GM18907 (cell line): ENCODE measurements at regions not wholly inside any gene's neighbourhood (a gene's known extent, or its start where the extent isn't known, plus 50 kb on each side); places are given as distances from the start of the nearest gene placed in this dataset.
"Not testable (repeated sequence)": the region's sequence is repeated elsewhere in the genome, so short reads cannot be mapped to it uniquely, and the experiment has no call there.

ENCODE experiments used
- ATAC-seq: cut with Tn5 transposase; IDR thresholded peaks from one replicate; pipeline ENCODE4 v1.9.1; 2021; ENCODE audit warnings: mild to moderate bottlenecking, moderate library complexity; ENCODE audit not compliant: unreplicated experiment

DNA sequence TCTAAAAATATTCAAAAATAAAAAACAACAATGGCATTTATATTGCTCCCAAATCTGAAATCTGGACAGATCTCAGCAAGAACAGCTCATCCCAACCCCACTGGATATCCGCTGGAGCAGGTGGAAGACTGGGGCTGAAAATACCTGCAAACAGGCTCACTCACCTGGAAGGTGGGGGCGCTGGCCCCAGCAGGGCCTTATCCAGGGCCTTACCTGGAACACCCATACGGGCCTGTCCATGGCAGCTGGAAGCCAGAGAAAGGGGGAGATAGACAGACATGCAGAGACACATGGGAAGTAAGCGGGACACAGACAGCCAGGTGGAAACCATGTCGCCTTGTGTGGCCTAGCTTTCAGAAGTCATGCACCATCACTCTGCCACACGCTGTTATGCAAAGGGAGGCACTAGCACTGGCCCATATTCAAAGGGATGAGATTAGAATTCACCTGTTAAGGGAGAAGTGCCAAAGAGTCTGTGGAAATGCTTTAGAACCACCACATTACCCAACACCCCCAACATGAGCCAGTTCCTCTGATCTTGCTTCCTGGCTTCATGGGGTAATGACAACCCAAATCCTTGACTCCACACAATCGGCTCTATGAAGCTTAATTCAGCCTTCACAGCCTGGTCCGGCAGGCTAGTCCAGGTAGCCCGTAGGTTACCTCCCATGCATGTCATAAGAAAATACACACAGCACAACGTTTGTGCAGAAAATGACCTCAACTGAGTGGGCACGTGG, 99.0 kb upstream of the CDYL start:
- no peak for ATAC-seq

DNA sequence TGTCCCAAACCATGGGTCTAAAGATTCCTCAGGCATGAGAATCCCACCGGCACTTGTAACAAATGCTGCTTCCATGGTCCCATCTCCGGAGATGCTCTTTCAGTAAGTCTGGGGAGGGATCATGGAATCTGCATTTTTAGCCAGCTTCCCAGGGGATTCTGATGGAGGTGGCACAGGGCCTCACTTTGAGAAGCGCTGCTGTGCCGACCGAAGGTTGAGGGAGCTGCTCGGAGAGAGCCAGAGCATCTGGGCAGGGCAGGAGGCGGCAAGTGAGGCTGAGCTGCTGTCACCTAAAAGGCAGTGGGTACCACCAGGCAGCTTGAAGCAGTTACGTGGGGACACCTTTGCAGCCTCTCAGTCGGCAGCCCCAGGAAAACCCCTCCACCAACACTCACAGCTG, 100.2 kb upstream of the CDYL start:
- no peak for ATAC-seq

DNA sequence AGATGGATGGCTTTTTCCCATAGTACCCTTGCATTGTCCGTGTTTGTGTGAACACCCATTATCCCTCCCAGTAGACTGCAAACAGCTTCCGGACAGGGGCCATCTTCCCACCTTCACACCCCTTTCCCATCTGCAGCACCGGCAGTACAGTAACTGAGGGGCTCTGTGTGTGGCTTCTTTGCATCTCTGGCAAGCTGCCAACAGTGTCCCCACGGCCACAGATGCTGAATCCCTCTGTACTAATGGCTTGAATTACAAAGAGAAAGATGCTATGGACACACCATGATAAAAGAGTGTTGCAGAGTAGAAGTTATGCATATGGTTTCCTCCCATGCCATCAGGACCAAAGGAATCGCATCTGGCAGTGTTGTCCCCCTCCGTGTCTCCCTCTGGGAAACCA, 101.1 kb upstream of the CDYL start:
- ATAC-seq = no peak

DNA sequence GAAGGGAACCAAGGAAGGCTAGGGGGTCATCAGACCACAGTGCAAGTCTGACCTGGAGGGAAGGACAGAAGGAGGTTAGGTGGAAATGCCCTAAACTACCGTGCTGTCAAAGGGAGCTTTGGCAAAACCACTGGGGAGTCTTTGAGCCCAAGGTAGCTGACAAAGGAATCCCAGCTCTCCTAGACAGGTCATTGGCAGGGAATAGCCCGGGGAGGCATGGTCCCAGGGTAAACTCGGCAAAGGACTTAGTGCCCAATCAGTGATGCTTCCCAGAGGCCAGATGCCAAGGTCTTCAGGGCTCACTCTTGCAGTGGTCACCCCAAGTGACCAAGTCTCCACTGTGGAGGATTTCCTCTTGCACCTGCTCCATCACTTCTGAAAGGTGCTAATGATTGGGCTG, 102.3 kb upstream of the CDYL start:
- ATAC-seq = no peak

DNA sequence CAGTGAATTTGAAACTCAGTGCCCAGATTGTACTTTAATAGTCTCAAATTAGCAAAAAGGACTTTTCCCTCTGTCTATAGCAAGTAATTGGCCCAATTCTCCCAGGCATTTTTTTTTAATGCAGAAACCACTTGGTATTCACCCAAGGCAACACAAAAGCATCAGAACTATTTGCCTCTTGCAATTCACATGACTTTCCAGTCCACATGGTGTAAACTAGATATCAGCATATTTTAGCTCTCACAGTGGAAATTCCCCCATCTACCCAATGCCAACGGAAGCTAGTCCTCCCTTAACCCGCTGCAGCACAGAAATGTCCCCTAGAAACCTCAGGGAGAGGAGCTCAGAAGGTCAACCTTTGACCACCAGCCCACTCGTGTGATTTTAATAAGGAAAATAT, 103.4 kb upstream of the CDYL start:
- ATAC-seq = no peak

DNA sequence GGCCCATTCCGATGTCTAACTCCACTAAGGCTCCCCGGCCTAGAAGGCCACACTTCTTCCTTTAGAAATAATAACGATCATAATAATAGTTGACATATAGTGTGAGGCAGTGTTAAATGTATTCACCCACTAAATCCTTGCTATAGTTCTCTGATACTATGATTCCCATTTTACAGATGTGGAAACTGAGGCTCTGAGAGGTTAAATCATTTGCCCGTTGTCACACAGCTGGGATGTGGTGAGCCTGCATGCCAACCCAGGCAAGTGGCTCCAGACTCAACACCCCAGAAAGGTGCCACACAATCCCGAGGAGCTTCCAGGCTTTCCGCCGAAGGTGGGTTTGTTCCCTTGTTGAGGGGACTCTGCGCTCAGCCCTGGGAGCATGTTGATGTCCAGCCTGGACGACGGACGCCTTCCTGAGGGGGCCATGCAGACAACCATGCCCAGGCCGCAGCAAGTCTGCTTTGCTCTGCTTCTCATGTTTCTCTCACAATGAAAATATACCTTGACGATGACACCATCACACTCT, 104.6 kb upstream of the CDYL start:
- no peak for ATAC-seq

DNA sequence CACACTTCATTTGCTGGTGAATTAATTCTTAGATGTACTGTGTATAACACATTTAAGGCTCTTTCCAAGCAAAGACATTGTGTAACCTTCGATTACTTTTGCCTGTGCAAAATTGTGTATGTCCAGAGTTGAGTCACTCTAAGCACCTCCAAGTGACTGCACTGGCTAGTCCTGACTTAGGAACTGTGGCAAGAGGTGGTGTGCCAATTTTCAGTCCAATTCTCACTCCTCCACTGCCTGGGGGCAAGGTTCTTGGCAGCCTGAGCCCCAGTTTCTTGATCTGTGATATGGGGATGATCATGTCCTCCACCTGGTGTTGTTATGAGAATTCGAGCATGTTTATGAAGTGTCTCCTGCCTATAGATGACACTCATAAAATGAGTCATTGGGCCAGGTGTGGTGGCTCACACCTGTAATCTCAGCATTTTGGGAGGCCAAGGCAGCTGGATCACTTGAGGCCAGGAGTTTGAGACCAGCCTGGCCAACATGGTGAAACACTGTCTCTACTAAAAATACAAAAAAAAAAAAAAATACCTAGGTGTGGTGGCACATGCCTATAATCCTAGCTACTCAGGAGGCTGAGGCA, 105.3 kb upstream of the CDYL start:
- ATAC-seq = no peak

DNA sequence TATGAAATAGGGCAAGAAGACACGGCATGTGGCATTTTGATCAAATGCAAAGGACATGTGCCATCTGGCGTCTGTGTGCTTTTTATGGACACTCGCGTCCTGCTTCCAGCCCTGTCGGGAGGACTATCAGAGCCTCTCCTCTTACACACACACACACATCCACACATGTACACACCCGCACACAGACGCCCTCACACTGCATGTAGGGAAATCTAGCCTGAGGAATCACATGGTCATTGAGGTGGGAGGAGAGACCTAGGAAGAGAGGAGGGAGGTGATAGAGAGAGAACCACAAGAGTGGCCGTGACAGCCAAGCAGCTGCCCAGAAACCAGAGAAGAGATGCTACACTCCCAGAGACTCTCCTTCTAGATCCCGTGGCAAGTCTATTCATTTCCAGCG, 105.9 kb upstream of the CDYL start:
- no peak for ATAC-seq

DNA sequence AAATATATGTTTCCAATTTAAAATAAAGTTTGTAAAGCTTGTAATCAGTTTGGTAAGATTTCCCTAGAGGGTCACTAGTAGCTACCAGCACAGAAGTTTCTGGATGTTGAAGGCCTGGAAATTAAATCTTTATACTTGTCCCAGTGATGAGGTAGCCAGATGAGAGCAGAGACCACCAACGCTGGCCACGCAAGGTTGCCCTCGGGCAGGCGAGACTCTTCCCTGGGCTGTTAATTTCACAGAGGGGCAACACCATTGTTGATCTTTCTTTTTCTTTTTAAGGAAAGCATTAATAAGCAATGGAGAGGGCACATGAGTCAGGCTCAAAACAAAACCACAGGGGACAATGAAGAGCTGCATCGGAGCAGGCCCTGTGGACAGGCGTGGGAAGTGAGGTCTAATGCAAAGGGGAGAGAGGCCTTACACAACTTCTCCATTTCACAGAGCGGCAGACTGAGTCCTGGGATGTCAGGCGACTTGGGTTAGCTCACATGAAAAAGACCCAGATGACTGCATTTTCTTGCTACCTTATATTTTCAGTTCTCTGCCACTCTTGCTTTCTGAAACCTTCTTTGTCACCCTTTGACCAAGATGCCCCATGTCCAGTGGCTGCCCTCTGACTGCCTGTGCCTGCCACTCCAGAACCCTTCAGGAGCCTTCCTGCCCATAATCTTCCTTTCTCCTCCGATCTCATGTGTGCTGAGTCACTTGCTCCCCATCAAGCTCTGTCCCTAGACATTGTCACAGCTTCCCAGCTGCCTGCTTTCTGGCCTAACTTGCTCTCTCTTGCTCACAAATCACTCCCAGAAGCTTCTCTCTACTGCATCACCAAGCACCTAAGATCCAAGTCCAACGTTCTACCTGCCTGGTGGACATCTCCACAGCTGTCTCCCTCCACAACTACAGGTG, 107.7 kb upstream of the CDYL start:
- ATAC-seq = no peak

DNA sequence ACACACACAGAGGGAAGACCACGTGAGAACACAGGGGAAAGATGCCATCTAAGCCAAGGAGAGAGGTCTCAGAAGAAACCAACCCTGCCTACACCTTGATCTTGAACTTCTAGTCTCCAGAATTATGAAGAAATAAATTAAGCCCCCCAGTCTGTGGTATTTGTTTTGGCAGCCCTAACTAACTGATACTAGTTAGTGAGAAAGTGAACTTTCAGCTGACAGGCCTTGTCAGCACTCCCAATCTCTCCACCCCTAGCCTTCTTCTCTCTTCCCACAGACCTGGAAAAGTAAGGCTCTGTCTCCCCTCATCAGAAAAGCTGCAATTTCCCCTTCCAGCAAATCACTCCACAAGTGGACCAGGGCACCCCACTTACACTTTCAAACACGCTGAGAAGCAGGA, 108.6 kb upstream of the CDYL start:
- ATAC-seq = no peak

DNA sequence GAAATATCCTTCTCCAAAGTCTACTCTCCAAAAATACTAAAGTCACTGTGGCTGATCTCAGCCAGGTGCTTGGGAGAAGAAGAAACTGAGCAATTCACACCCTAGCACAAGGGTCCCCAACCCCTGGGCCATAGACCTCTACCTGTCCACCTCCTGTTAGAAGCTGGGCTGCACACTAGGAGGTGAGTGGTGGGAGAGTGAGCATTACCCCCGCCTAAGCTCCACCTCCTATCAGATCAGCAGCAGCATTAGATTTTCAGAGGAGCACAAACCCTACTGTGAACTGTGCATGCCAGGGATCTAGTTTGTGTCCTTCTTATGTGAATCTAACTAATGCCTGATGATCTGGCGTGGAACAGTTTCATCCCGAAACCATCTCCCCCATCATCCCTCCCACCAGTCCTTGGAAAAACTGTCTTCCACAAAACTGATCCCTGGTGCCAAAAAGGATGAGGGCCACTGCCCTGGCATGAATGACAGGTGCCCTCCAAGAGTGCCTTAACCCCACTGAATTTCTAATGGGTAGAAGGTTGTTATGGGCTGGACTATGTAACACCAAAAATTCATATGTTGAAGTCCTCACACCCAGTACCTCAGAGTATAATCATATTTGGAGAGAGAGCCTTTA, 109.2 kb upstream of the CDYL start:
- ATAC-seq = no peak

DNA sequence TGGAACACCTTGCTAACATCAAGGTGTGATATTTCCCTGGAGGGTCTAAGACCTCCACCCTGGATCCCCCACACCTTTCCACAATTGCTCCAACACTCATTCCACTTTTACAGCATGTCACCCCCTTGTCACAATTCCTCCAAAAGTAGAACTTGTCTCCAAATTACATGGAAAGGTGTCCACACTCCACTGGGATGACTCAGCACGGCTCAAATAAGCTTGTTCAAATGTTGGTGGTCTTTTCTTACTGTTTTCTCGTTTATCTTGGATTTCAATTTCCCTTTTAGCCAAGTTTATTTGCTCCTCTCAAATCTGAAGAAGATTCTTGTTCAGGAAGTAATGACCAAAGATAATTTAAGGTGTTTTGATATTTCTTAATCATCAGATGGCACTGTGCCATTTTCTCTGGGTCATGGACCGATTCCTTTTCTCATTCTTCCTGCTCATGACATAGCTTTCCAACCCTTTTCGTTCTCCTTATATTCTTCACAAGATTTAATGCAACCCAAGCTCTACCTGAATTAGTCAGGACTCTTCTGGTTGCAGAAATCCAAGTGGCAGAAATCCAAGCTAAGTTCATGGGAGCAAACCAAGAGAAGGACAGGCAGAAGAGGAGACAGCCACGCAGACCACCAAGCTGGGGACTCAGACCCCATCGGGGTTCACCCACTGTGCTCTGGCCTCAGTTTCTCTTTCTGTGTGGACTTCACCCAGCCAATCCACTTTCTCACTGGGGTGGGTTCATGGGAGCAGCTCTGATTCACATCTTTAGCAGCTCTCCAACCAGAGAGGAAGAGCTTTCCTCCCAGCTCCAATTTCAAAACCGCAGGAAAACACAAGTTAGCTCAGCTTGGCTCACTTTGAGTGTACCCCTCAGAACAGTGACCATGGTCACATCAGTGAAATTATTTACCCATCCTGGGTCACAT, 110.5 kb upstream of the CDYL start:
- no peak for ATAC-seq

DNA sequence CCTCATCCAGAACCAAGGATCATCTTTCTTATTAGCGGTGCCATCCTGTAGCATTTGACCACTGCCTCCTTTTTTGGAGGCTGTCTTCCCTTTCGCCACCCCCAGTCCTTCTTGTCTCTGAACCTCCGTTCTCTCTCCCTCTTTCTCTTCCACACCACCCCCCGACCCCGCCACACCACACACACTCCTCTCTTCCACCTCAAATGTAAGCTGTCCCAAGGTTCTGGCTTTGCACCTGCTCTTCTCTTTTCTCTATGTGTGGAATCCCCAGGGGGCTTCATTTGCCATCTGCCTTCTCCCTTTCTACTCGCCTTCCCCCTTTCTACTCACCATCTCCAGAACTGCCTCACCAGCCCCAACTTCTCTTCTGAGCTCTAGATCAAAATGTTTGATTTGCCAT, 111.3 kb upstream of the CDYL start:
- ATAC-seq = no peak

DNA sequence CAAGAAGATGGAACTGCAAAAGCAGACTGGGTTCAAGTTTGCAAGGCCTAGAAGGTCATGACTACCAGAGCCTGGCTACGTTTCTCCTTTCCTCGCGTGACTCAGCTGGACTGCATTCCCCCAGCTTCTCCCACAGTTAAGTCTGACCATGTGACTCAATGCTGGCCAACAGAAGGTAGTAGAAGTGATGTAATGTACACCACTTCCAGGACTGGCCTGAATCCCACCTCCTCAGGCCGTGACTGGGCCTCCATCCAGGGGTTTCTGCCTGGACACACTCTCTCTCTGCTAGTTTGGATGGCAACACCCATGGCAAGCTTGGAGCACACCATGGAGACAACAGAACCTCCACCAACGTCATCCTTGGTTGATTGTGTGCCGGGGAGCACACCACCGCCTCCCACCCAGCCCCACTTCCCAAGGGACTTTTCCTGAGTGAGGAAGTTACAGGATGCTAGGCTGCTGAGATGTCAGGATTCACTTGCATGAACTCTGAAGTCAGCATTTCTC, 112.0 kb upstream of the CDYL start:
- ATAC-seq = no peak

DNA sequence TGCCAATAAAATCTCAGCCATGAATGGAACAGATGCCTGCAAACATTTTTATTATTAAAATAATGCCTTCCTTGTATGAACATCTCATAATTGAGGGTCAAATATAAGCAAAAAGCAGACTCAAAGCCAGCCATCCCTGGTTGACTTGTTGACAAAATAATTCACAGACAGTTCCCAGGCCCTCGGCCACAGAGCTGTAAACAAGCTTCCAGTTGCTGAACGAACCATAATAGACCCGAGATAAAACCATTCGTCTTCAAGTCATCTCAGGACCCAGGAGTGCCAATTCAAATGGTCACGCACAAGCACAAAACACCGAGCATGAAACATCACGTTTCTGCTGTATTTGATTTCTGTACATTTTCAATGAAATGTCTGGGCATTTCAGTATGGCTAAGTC, 113.3 kb upstream of the CDYL start:
- no peak for ATAC-seq

DNA sequence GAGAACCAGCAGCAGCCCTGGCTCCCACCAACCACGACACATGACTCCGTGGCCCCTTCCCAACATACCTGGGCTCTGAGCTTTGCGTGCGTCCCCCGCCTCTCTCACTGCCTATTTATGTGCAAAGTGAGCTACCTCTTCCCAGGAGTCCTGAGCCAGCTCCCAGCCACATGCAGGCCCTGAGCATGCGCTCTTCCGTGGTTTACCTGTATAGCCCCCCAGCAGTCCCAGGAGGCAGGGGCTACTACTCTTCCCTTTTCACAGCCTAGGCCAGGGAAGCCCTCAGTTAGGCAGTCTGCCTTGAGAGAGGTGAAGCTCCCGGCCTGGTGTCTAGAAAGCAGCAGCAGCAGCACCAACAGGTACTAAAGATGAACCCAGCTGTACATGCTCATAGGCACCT, 114.8 kb upstream of the CDYL start:
- ATAC-seq = no peak

DNA sequence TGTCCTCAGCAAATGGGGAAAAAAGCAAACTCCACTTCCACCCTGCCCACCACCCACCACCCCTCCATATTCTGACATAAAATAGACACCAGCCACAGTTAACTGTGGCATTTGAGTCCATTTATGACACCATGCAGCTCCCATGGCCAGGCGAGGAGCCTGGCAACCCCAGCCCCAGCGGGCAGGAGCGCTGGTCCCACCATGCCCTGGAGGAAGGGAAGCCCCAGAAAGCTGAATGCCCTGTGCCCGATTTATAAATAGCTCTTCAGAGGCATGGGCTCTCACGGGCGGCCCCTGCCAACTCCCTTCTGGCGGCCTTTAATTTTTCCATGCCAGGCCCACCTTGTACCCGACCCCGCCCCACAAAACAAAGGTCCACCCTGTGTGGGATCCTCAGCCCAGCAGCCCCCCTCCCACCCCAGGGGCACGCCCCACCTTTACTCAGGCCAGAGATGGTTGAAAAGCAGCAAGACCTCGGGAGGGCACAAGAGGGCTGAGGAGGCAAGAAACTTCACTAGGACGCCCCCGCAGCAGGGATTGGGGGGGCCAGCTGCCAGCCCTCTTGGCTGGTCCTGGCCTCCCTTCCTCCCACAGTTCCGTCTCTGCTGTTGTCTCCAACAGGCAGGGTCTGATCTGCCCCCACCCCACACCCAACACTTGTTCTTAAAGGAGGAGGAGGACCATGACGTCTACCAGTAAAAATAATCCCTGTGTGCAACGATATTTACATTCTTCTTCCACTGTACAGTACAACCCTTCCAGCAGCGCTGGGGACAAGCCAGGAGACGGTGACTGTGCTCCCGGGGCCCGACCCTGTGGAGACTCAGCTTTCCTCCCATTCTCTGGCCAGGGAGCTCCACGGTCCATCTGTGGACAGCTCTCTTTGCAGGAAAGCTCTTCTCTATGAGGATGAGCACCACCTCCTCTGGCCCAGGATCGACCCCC, 115.6 kb upstream of the CDYL start:
- no peak for ATAC-seq

DNA sequence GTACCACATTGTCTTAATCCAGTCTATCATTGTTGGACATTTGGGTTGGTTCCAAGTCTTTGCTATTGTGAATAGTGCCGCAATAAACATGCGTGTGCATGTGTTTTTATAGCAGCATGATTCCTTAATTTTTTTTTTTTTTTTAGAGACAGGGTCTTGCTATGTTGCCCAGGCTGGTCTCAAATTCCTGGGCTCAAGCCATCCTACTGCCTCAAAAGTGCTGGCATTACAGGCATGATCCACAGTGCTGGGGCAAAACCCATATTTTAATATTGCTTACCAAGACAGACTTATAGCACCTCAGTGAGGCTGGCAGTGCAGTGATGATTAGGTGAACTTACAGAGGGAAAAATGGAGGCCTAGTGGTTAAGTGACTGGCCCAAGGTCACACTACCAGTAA, 116.5 kb upstream of the CDYL start:
- ATAC-seq = not testable (repeated sequence)

DNA sequence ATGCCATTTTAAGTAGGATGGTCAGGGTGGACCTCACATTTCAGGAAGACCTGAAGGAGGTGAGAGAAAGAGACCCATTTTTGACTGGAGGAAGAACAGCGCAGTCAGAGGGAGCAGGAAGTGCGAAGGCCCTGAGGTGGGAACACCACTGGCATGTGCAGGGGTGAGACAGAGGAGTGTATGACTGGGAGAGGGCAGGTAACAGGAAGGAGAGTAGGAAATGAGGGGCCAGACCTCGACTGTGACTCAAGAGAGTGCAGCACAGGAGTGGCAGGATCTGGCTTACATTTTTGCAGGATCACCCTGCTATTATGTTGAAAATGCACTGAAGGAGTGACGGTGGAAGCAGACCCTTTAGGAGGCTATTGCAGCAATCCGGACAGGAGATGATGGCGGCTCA, 117.7 kb upstream of the CDYL start:
- ATAC-seq = no peak
